ENCODE measurements at regions not wholly inside any gene's neighbourhood (a gene's known extent, or its start where the extent isn't known, plus 50 kb on each side); places are given as distances from the start of the nearest gene placed in this dataset.

- no peak for TF ChIP-seq CTCF (IDR thresholded peaks at IDR 0.05)
- intact Hi-C loops (cut with DNase I), result no loop called here
- Histone ChIP-seq H3K4me1 (no peaks in the 10 kb centered on the region), H3K36me3 (no peaks in the 10 kb centered on the region), H3K27me3 (no peaks in the 10 kb centered on the region), H3K9me3 (no peaks in the 10 kb centered on the region), H3K4me3 (no peak overlapping the region), H3K27ac (no peak overlapping the region)
- DNase-seq (no peak), ATAC-seq (no peak), FAIRE-seq (no peak)
- 39 to 60% methylated on average over 4 of the region's 4 CpGs for WGBS, 2 donors
Observed at GRCh38 chr20:56179051-56179450, 69.5 kb upstream of the MC3R start.

GRCh38 chr20:56181583-56181982 is 66.9 kb upstream of the MC3R start:
- TF ChIP-seq CTCF (IDR thresholded peaks at IDR 0.05), result no peak
- H3K27me3 ChIP-seq, result no peaks in the 10 kb centered on the region
- FAIRE-seq (no peak), ATAC-seq (no peak), DNase-seq (no peak)
- no peaks in the 10 kb centered on the region for H3K36me3 ChIP-seq
- H3K27ac ChIP-seq, result no peak overlapping the region
- no peaks in the 10 kb centered on the region for H3K4me1 ChIP-seq
- no peaks in the 10 kb centered on the region for H3K9me3 ChIP-seq
- H3K4me3 ChIP-seq, result no peak overlapping the region
- intact Hi-C loops (cut with DNase I), result no loop called here
- WGBS, 2 donors, result 63% methylated on average over 1 of the region's 1 CpG

- H3K36me3 ChIP-seq, result no peaks in the 10 kb centered on the region
- intact Hi-C loops (cut with DNase I), result no loop called here
- H3K9me3 ChIP-seq, result no peaks in the 10 kb centered on the region
- ATAC-seq (no peak), DNase-seq (no peak), FAIRE-seq (no peak)
- H3K27ac ChIP-seq, result no peak overlapping the region
- WGBS, 2 donors, result 6 to 7% methylated on average over 7 of the region's 7 CpGs
- no peak overlapping the region for H3K4me3 ChIP-seq
- H3K27me3 ChIP-seq, result no peaks in the 10 kb centered on the region
- no peak for TF ChIP-seq CTCF (IDR thresholded peaks at IDR 0.05)
- H3K4me1 ChIP-seq, result no peaks in the 10 kb centered on the region
Observed at GRCh38 chr20:56187534-56188165, 60.9 kb upstream of the MC3R start.

- FAIRE-seq (no peak), DNase-seq (no peak), ATAC-seq (no peak)
- Histone ChIP-seq H3K4me3 (no peak overlapping the region), H3K27ac (no peak overlapping the region), H3K9me3 (no peaks in the 10 kb centered on the region), H3K4me1 (no peaks in the 10 kb centered on the region), H3K27me3 (no peaks in the 10 kb centered on the region), H3K36me3 (no peaks in the 10 kb centered on the region)
- no peak for TF ChIP-seq CTCF (IDR thresholded peaks at IDR 0.05)
- 31 to 37% methylated on average over 5 of the region's 5 CpGs for WGBS, 2 donors
- intact Hi-C loops (cut with DNase I), result no loop called here
Observed at GRCh38 chr20:56194042-56194441, 54.5 kb upstream of the MC3R start.

- intact Hi-C loops (cut with DNase I), result no loop called here
- FAIRE-seq, result peak; percentile 53
- no peak for ATAC-seq
- DNase-seq, result no peak
- no peaks in the 10 kb centered on the region for H3K27me3 ChIP-seq
- WGBS, 2 donors, result 56 to 62% methylated on average over 2 of the region's 2 CpGs
- H3K27ac ChIP-seq, result no peak overlapping the region
- no peak overlapping the region for H3K4me3 ChIP-seq
- no peak for TF ChIP-seq CTCF (IDR thresholded peaks at IDR 0.05)
- H3K36me3 ChIP-seq, result no peaks in the 10 kb centered on the region
- H3K4me1 ChIP-seq, result no peaks in the 10 kb centered on the region
- H3K9me3 ChIP-seq, result no peaks in the 10 kb centered on the region
Observed at GRCh38 chr20:56195946-56196345, 52.6 kb upstream of the MC3R start.
